ENCODE measurements at regions not wholly inside any gene's neighbourhood (a gene's known extent, or its start where the extent isn't known, plus 50 kb on each side); places are given as distances from the start of the nearest gene placed in this dataset.

DNA sequence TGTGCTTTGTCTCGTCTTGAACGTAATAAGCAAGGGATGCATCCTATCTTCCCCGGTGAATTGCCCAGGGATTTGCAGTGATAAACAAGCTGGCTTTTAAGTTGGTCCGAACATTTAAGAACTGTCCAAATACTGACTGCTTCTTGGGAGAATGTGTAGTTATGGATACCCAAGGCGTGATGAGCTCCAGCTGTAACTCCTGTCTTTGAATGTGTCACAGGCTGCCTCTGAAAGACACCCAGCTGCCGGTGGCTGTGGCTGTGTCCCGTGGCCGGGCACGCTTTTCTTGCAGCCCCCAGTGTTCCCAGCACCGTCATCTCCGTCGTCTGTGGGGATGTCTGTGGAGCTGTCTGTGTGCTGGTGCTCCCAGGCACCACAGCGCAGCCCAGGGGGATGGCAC is 118.1 kb downstream of the GLRX3 start:
- WGBS, 2 donors: 55 to 65% methylated on average over 13 of the region's 13 CpGs
- Histone ChIP-seq H3K27me3 (ENCODE audit: control insufficient read depth in 3 of 3, insufficient read depth in 3 of 3, low read length in 2 of 3) (no peaks in the 10 kb centered on the region), H3K27ac (ENCODE audit: low read depth in 1 of 2, low read length in 1 of 2) (no peak overlapping the region), H3K4me1 (ENCODE audit: control insufficient read depth in 5 of 5, insufficient read depth in 5 of 5, low read length in 5 of 5) (no peaks in the 10 kb centered on the region), H3K36me3 (ENCODE audit: control insufficient read depth in 4 of 4, insufficient read depth in 4 of 4, low read length in 4 of 4) (no peaks in the 10 kb centered on the region), H3K4me3 (no peak overlapping the region), H3K9ac (ENCODE audit: insufficient read depth in 1 of 2, low read length in 2 of 2) (no peak overlapping the region), H3K9me3 (ENCODE audit: control insufficient read depth in 4 of 4, insufficient read depth in 3 of 4, low read length in 3 of 4) (peaks cover 0 to 20% (median 0%) of the 10 kb centered on the region in 4 donors)
- TF ChIP-seq, protein P1, sequence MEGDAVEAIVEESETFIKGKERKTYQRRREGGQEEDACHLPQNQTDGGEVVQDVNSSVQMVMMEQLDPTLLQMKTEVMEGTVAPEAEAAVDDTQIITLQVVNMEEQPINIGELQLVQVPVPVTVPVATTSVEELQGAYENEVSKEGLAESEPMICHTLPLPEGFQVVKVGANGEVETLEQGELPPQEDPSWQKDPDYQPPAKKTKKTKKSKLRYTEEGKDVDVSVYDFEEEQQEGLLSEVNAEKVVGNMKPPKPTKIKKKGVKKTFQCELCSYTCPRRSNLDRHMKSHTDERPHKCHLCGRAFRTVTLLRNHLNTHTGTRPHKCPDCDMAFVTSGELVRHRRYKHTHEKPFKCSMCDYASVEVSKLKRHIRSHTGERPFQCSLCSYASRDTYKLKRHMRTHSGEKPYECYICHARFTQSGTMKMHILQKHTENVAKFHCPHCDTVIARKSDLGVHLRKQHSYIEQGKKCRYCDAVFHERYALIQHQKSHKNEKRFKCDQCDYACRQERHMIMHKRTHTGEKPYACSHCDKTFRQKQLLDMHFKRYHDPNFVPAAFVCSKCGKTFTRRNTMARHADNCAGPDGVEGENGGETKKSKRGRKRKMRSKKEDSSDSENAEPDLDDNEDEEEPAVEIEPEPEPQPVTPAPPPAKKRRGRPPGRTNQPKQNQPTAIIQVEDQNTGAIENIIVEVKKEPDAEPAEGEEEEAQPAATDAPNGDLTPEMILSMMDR (IDR thresholded peaks at IDR 0.05; ENCODE audit: control extremely low read depth, extremely low read depth): no peak
- DNase-seq (peak; percentile 60 to 72 (median 67)), ATAC-seq (ENCODE audit: insufficient read depth, low FRiP score) (no peak)

DNA sequence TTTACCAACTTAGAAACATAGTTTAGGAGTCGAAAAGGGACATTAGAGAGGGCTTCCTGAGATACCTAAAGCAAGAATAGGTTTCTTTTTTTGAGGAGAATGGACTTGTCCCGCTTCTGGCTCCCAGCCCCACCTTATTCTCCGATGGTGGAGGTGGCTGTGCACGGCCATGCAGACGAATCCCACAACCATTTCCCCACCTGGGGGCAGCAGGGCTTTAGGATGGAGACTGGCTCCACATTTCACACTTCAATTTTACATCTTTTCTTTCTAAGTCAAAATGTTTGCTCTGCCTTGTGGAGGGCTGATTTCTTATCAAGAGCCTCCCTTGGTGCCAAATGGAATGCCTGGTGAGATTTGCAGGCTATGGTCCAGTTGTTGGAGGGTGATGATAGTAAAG is 118.5 kb downstream of the GLRX3 start:
- Histone ChIP-seq H3K27ac (ENCODE audit: low read depth in 1 of 2, low read length in 1 of 2) (no peak overlapping the region), H3K27me3 (ENCODE audit: control insufficient read depth in 3 of 3, insufficient read depth in 3 of 3, low read length in 2 of 3) (no peaks in the 10 kb centered on the region), H3K4me1 (ENCODE audit: control insufficient read depth in 5 of 5, insufficient read depth in 5 of 5, low read length in 5 of 5) (no peaks in the 10 kb centered on the region), H3K4me3 (no peak overlapping the region), H3K36me3 (ENCODE audit: control insufficient read depth in 4 of 4, insufficient read depth in 4 of 4, low read length in 4 of 4) (no peaks in the 10 kb centered on the region), H3K9me3 (ENCODE audit: control insufficient read depth in 4 of 4, insufficient read depth in 3 of 4, low read length in 3 of 4) (peaks cover 0 to 20% (median 0%) of the 10 kb centered on the region in 4 donors), H3K9ac (ENCODE audit: insufficient read depth in 1 of 2, low read length in 2 of 2) (no peak overlapping the region)
- TF ChIP-seq, protein P1 (IDR thresholded peaks at IDR 0.05; ENCODE audit: control extremely low read depth, extremely low read depth): no peak
- ATAC-seq (ENCODE audit: insufficient read depth, low FRiP score) (no peak), DNase-seq (no peak)
- WGBS, 2 donors: 28 to 59% methylated on average over 5 of the region's 5 CpGs

DNA sequence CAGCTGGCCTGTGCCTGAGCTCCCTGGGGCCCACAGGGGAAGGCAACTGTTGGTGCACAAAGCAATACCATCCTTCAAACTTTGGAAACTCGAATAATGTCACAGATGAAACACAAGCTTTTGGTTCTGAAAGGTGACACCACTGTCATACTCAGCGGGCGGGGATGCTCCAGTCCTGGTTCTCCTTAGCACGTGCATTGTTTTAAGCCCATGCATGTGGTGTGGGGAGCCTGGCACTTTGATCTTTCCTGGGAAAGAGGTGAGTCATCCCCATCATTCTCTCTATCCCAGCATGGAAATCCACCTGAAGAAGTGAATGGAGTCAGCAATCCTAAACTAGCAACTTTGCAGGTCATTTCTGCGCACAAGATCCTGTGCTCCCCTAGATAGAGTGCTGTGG is 119.6 kb downstream of the GLRX3 start:
- Histone ChIP-seq H3K9ac (ENCODE audit: insufficient read depth in 1 of 2, low read length in 2 of 2) (no peak overlapping the region), H3K4me3 (no peak overlapping the region), H3K9me3 (ENCODE audit: control insufficient read depth in 4 of 4, insufficient read depth in 3 of 4, low read length in 3 of 4) (peaks cover 0 to 20% (median 0%) of the 10 kb centered on the region in 4 donors), H3K36me3 (ENCODE audit: control insufficient read depth in 4 of 4, insufficient read depth in 4 of 4, low read length in 4 of 4) (no peaks in the 10 kb centered on the region), H3K27me3 (ENCODE audit: control insufficient read depth in 3 of 3, insufficient read depth in 3 of 3, low read length in 2 of 3) (no peaks in the 10 kb centered on the region), H3K27ac (ENCODE audit: low read depth in 1 of 2, low read length in 1 of 2) (no peak overlapping the region), H3K4me1 (ENCODE audit: control insufficient read depth in 5 of 5, insufficient read depth in 5 of 5, low read length in 5 of 5) (no peaks in the 10 kb centered on the region)
- TF ChIP-seq, protein P1 (IDR thresholded peaks at IDR 0.05; ENCODE audit: control extremely low read depth, extremely low read depth): no peak
- DNase-seq (no peak), ATAC-seq (ENCODE audit: insufficient read depth, low FRiP score) (no peak)
- WGBS, 2 donors: 78 to 93% methylated on average over 5 of the region's 5 CpGs

DNA sequence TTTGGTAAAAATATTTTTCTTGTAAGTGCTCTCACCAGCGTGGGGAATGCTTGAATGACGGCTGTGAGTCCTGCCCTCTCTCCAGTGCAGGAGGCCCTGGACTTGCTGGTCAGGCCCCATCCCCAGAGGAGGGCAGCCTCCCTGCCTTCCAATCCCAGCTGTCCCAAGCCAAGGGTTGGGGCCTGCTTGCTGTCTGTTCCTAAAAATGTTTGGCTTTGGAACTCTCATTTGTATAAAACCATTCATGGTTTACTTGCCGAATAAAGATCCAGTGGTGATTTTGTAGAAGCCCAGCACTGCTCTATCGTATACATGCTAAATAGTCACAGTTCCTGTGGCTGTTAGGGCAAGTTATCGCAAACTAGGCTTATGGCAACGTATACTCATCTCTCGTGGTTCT is 121.7 kb downstream of the GLRX3 start:
- Histone ChIP-seq H3K4me3 (no peak overlapping the region), H3K9me3 (ENCODE audit: control insufficient read depth in 4 of 4, insufficient read depth in 3 of 4, low read length in 3 of 4) (peaks cover 0 to 24% (median 0%) of the 10 kb centered on the region in 4 donors), H3K36me3 (ENCODE audit: control insufficient read depth in 4 of 4, insufficient read depth in 4 of 4, low read length in 4 of 4) (no peaks in the 10 kb centered on the region), H3K27ac (ENCODE audit: low read depth in 1 of 2, low read length in 1 of 2) (no peak overlapping the region), H3K27me3 (ENCODE audit: control insufficient read depth in 3 of 3, insufficient read depth in 3 of 3, low read length in 2 of 3) (no peaks in the 10 kb centered on the region), H3K9ac (ENCODE audit: insufficient read depth in 1 of 2, low read length in 2 of 2) (no peak overlapping the region), H3K4me1 (ENCODE audit: control insufficient read depth in 5 of 5, insufficient read depth in 5 of 5, low read length in 5 of 5) (no peaks in the 10 kb centered on the region)
- DNase-seq: no peak
- TF ChIP-seq, protein P1 (IDR thresholded peaks at IDR 0.05; ENCODE audit: control extremely low read depth, extremely low read depth): no peak
- no peak for ATAC-seq (ENCODE audit: insufficient read depth, low FRiP score)
- WGBS, 2 donors: 85 to 89% methylated on average over 7 of the region's 7 CpGs
